Ovary (tissue), 3 donors: ENCODE measurements at regions not wholly inside any gene's neighbourhood (a gene's known extent, or its start where the extent isn't known, plus 50 kb on each side); places are given as distances from the start of the nearest gene placed in this dataset.
"Not testable (repeated sequence)": the region's sequence is repeated elsewhere in the genome, so short reads cannot be mapped to it uniquely, and the experiment has no call there.

Experiments used
- CTCF ChIP-seq, 3 donors: fragments of 450-650 bp in 2 of 3; fragments of 200-600 bp in 1 of 3; IDR thresholded peaks; one replicate each; pipeline versions ENCODE4 v1.5.1 to v1.8.0; 2016 to 2022; ENCODE audit warnings: antibody characterized with exemption in 3 of 3, mild to moderate bottlenecking in 1 of 3
- EP300 ChIP-seq: sonication (generic); formaldehyde crosslinking; IDR thresholded peaks from one replicate; pipeline ENCODE4 v1.6.1; 2017; ENCODE audit warnings: antibody characterized with exemption
- POLR2A ChIP-seq: fragments of 450-650 bp; IDR thresholded peaks from one replicate; pipeline ENCODE4 v1.6.1; 2017; ENCODE audit warnings: antibody characterized with exemption, mild to moderate bottlenecking, moderate library complexity
- donor health status: DM: no; HTN: no; CAD: no.

- not testable (repeated sequence) for TF ChIP-seq CTCF (IDR thresholded peaks at IDR 0.05); POLR2A; EP300
Measured at GRCh38 chr10:46784665-46785064, 126.6 kb upstream of the PTPN20 start.
